ENCODE measurements at regions not wholly inside any gene's neighbourhood (a gene's known extent, or its start where the extent isn't known, plus 50 kb on each side); places are given as distances from the start of the nearest gene placed in this dataset.
A peak's percentile ranks its signal among the peaks of the same experiment; 100 is the strongest.
"Not testable (repeated sequence)": the region's sequence is repeated elsewhere in the genome, so short reads cannot be mapped to it uniquely, and the experiment has no call there.

- intact Hi-C loops (cut with DNase I) = not testable (repeated sequence)
- DNase-seq = peak in 9 of 42 donors; percentile 0 to 46 (median 6)
Observed at GRCh38 chr5:71230839-71231505, 163.5 kb upstream of the GTF2H2 start.
